SH-SY5Y (cell line): ENCODE measurements at regions not wholly inside any gene's neighbourhood (a gene's known extent, or its start where the extent isn't known, plus 50 kb on each side); places are given as distances from the start of the nearest gene placed in this dataset.

Experiments
- GATA2 ChIP-seq: IDR thresholded peaks from 2 replicates; pipeline ENCODE4 v1.6.1; 2011; ENCODE audit warnings: mild to moderate bottlenecking, low read depth, low read length
- GATA3 ChIP-seq: IDR thresholded peaks from 2 replicates; pipeline ENCODE4 v1.6.1; 2011; ENCODE audit warnings: low read depth, mild to moderate bottlenecking, low read length, moderate library complexity

GRCh38 chr2:145721681-145722080 is 1201.8 kb upstream of the ZEB2 start:
- TF ChIP-seq GATA3 (no peak), GATA2 (no peak)
